K562 (cell line): ENCODE measurements at regions not wholly inside any gene's neighbourhood (a gene's known extent, or its start where the extent isn't known, plus 50 kb on each side); places are given as distances from the start of the nearest gene placed in this dataset.

Experiments used
- ASH1L ChIP-seq: fragments of 450-650 bp; IDR thresholded peaks from 2 replicates; pipeline ENCODE4 v1.6.1; 2018; ENCODE audit warnings: borderline replicate concordance, mild to moderate bottlenecking, low read depth; ENCODE audit not compliant: partially characterized antibody
- BCLAF1 ChIP-seq, 2 experiments: fragments of 450-650 bp in 1 of 2; IDR thresholded peaks; 2 replicates each; pipeline ENCODE4 v1.6.1; 2011 to 2017; ENCODE audit warnings: low read depth in 2 of 2, antibody characterized with exemption in 1 of 2, borderline replicate concordance in 1 of 2, low read length in 1 of 2, mild to moderate bottlenecking in 1 of 2, mixed read lengths in 1 of 2; ENCODE audit not compliant: control insufficient read depth in 1 of 2
- BDP1 ChIP-seq: IDR thresholded peaks from 3 replicates; pipeline ENCODE4 v1.6.1; 2011; ENCODE audit not compliant: insufficient read length, insufficient read depth
- CTBP1 ChIP-seq: fragments of 450-650 bp; IDR thresholded peaks from 2 replicates; pipeline ENCODE4 v1.6.1; 2016; ENCODE audit warnings: borderline replicate concordance
- FIP1L1 ChIP-seq: fragments of 200-400 bp; formaldehyde crosslinking; IDR thresholded peaks from 2 replicates; pipeline ENCODE4 v1.6.1; 2018; ENCODE audit warnings: mild to moderate bottlenecking, low read depth, low read length; ENCODE audit not compliant: poor library complexity, severe bottlenecking
- GTF2B ChIP-seq: IDR thresholded peaks from 2 replicates; pipeline ENCODE4 v1.6.1; 2011; ENCODE audit not compliant: insufficient read length; ENCODE audit errors: extremely low read depth
- JUND ChIP-seq, 2 experiments: IDR thresholded peaks; 2 replicates in 1 of 2; 3 replicates in 1 of 2; pipeline ENCODE4 v1.6.1; 2011; ENCODE audit warnings: borderline replicate concordance in 2 of 2, low read depth in 2 of 2, low read length in 2 of 2, improper control_type of control experiment in 1 of 2, missing biosample characterization in 1 of 2, missing genetic modification characterization in 1 of 2, missing genetic modification reagents in 1 of 2
- MBD2 ChIP-seq: sonication (generic); IDR thresholded peaks from 2 replicates; pipeline ENCODE4 v1.6.1; 2016; ENCODE audit warnings: low read depth, borderline replicate concordance
- MTF1 ChIP-seq: fragments of 250-450 bp; sonication (Bioruptor Pico); IDR thresholded peaks from 2 replicates; pipeline ENCODE4 v1.9.0; 2021; ENCODE audit warnings: moderate library complexity, mild to moderate bottlenecking, inconsistent platforms, borderline replicate concordance
- OTX1 ChIP-seq: fragments of 450-650 bp; formaldehyde crosslinking; IDR thresholded peaks from 2 replicates; pipeline ENCODE4 v1.4.0; 2022; ENCODE audit warnings: mild to moderate bottlenecking
- PCBP2 ChIP-seq: fragments of 200-400 bp; formaldehyde crosslinking; IDR thresholded peaks from 2 replicates; pipeline ENCODE4 v1.6.1; 2018; ENCODE audit warnings: low read length, low read depth, mild to moderate bottlenecking, moderate library complexity; ENCODE audit not compliant: poor library complexity, severe bottlenecking
- POU5F1 ChIP-seq: fragments of 150-350 bp; IDR thresholded peaks from 2 replicates; pipeline ENCODE4 v1.6.1; 2014; ENCODE audit warnings: borderline replicate concordance, low read length, low read depth, mild to moderate bottlenecking; ENCODE audit not compliant: partially characterized antibody
- PTRF ChIP-seq: fragments of 450-650 bp; IDR thresholded peaks from 2 replicates; pipeline ENCODE4 v1.6.1; 2016; ENCODE audit warnings: mild to moderate bottlenecking, missing genetic modification characterization, missing compliant biosample characterization
- RBM39 ChIP-seq: fragments of 200-400 bp; formaldehyde crosslinking; optimal IDR thresholded peaks from 2 replicates; pipeline ENCODE3; 2018; ENCODE audit warnings: low read depth, low read length
- RNF2 ChIP-seq: sonication (generic); IDR thresholded peaks from 2 replicates; pipeline ENCODE4 v1.6.1; 2016
- SMARCE1 ChIP-seq: fragments of 450-650 bp; IDR thresholded peaks from 2 replicates; pipeline ENCODE4 v1.7.1; 2016; ENCODE audit warnings: mild to moderate bottlenecking
- SRSF3 ChIP-seq: fragments of 200-400 bp; formaldehyde crosslinking; IDR thresholded peaks from 2 replicates; pipeline ENCODE4 v1.6.1; 2016; ENCODE audit warnings: mild to moderate bottlenecking, low read length, moderate library complexity; ENCODE audit not compliant: insufficient read depth
- ZBTB12 ChIP-seq: fragments of 250-450 bp; sonication (Bioruptor Pico); IDR thresholded peaks from 2 replicates; pipeline ENCODE4 v1.4.0; 2020
- ZC3H4 ChIP-seq: sonication (generic); formaldehyde crosslinking; IDR thresholded peaks from 2 replicates; pipeline ENCODE4 v1.9.0; 2021; ENCODE audit warnings: missing genetic modification reagents, borderline replicate concordance
- ZNF23 ChIP-seq: fragments of 250-450 bp; sonication (Bioruptor Pico); IDR thresholded peaks from 2 replicates; pipeline ENCODE4 v1.4.0; 2020; ENCODE audit warnings: mild to moderate bottlenecking
- ZNF354B ChIP-seq: fragments of 250-450 bp; sonication (Bioruptor Pico); IDR thresholded peaks from 2 replicates; pipeline ENCODE4 v1.4.0; 2020
- ZNF395 ChIP-seq: fragments of 200-800 bp; sonication (Bioruptor generic); IDR thresholded peaks from 2 replicates; pipeline ENCODE4 v1.6.1; 2017; ENCODE audit warnings: missing genetic modification characterization, missing compliant biosample characterization

GRCh38 chr20:53753880-53754459 lies 160.3 kb upstream of the ZNF217 start (continued):
- no peak for TF ChIP-seq GTF2B
- TF ChIP-seq JUND (IDR thresholded peaks at IDR 0.05; ENCODE audit: borderline replicate concordance, low read depth, low read length) = 0 out of 2 replicates have a peak, but pooled peaks have one; percentile 0
- TF ChIP-seq JUND (tag; IDR thresholded peaks at IDR 0.05; ENCODE audit: borderline replicate concordance, low read depth, low read length) = no peak
- no peak for TF ChIP-seq ZBTB12 (CRISPR knock-in tag)
- TF ChIP-seq MBD2 = no peak
- 0 out of 2 replicates have a peak, but pooled peaks have one; percentile 20 for TF ChIP-seq RNF2
- TF ChIP-seq ASH1L = peak; percentile 24
- TF ChIP-seq PCBP2 = no peak
- no peak for TF ChIP-seq MTF1 (CRISPR knock-in tag)
- no peak for TF ChIP-seq BDP1
- no peak for TF ChIP-seq ZNF354B
- peak; percentile 42; the same call in 1 of the 2 replicates for TF ChIP-seq ZNF395 (CRISPR knock-in tag)
- no peak for TF ChIP-seq SRSF3
- peak; percentile 86 for TF ChIP-seq OTX1
- no peak for TF ChIP-seq RBM39
- TF ChIP-seq POU5F1 = no peak
- no peak for TF ChIP-seq ZC3H4
- TF ChIP-seq ZNF23 (CRISPR knock-in tag) = no peak
- no peak for TF ChIP-seq FIP1L1
- no peak for TF ChIP-seq PTRF
- peak in 1 of 2 experiments; percentile 84; a peak in 1 of 4 replicates for TF ChIP-seq BCLAF1 (IDR thresholded peaks at IDR 0.05; ENCODE audit: borderline replicate concordance in 1 of 2, control insufficient read depth in 1 of 2, low read depth in 2 of 2, low read length in 1 of 2)
- TF ChIP-seq SMARCE1 = peak; percentile 66; the same call in 1 of the 2 replicates
- no peak for TF ChIP-seq CTBP1
